ENCODE measurements at regions not wholly inside any gene's neighbourhood (a gene's known extent, or its start where the extent isn't known, plus 50 kb on each side); places are given as distances from the start of the nearest gene placed in this dataset.
A peak's percentile ranks its signal among the peaks of the same experiment; 100 is the strongest.

GRCh38 chr13:72229067-72229466 is 362.1 kb upstream of the DACH1 start:
- no peak for DNase-seq (ENCODE audit: low read depth)

- DNase-seq (ENCODE audit: low read depth), result no peak
These were observed 354.4 kb upstream of the DACH1 start for GRCh38 chr13:72221276-72221962.

GRCh38 chr13:72218966-72219365 is 352.0 kb upstream of the DACH1 start:
- no peak for DNase-seq (ENCODE audit: low read depth)

GRCh38 chr13:72217142-72217541 is 350.1 kb upstream of the DACH1 start:
- DNase-seq (ENCODE audit: low read depth), result no peak

GRCh38 chr13:72208112-72208645 is 341.2 kb upstream of the DACH1 start:
- DNase-seq (ENCODE audit: low read depth), result no peak

- DNase-seq (ENCODE audit: low read depth), result no peak
These were observed 338.8 kb upstream of the DACH1 start for GRCh38 chr13:72205773-72206172.

- DNase-seq (ENCODE audit: low read depth), result no peak
These were observed 337.3 kb upstream of the DACH1 start for GRCh38 chr13:72204291-72204690.

- DNase-seq (ENCODE audit: low read depth), result no peak
These were observed 334.7 kb upstream of the DACH1 start for GRCh38 chr13:72201726-72202125.

- DNase-seq (ENCODE audit: low read depth), result no peak
These were observed 332.6 kb upstream of the DACH1 start for GRCh38 chr13:72199640-72200039.

GRCh38 chr13:72198967-72199560 is 332.1 kb upstream of the DACH1 start:
- DNase-seq (ENCODE audit: low read depth), result no peak

GRCh38 chr13:72198042-72198441 is 331.0 kb upstream of the DACH1 start:
- no peak for DNase-seq (ENCODE audit: low read depth)

- no peak for DNase-seq (ENCODE audit: low read depth)
These were observed 328.2 kb upstream of the DACH1 start for GRCh38 chr13:72195044-72195704.

GRCh38 chr13:72194523-72194922 is 327.5 kb upstream of the DACH1 start:
- no peak for DNase-seq (ENCODE audit: low read depth)

GRCh38 chr13:72186730-72187422 is 319.9 kb upstream of the DACH1 start:
- no peak for DNase-seq (ENCODE audit: low read depth)

GRCh38 chr13:72185776-72186175 is 318.8 kb upstream of the DACH1 start:
- no peak for DNase-seq (ENCODE audit: low read depth)

GRCh38 chr13:72181661-72182060 is 314.7 kb upstream of the DACH1 start:
- no peak for DNase-seq (ENCODE audit: low read depth)

GRCh38 chr13:72180253-72180952 is 313.4 kb upstream of the DACH1 start:
- peak; percentile 85 for DNase-seq (ENCODE audit: low read depth)

GRCh38 chr13:72174549-72174948 is 307.5 kb upstream of the DACH1 start:
- no peak for DNase-seq (ENCODE audit: low read depth)

GRCh38 chr13:72170571-72170970 is 303.6 kb upstream of the DACH1 start:
- DNase-seq (ENCODE audit: low read depth), result no peak

GRCh38 chr13:72168126-72168855 is 301.3 kb upstream of the DACH1 start:
- no peak for DNase-seq (ENCODE audit: low read depth)

- DNase-seq (ENCODE audit: low read depth), result no peak
These were observed 299.2 kb upstream of the DACH1 start for GRCh38 chr13:72166102-72166650.

All from non-pigmented ciliary epithelial cell (primary cell).